SK-N-SH treated with all-trans-retinoic acid at 6 μM for 48 hours (cell line): ENCODE measurements at regions not wholly inside any gene's neighbourhood (a gene's known extent, or its start where the extent isn't known, plus 50 kb on each side); places are given as distances from the start of the nearest gene placed in this dataset.

Experiments used
- ATAC-seq: fragments of 200-7000 bp; cut with Tn5 transposase; 3 replicates; pipeline ENCODE4 v1.9.1; 2020; ENCODE audit warnings: mild to moderate bottlenecking, moderate library complexity
- ARNTL ChIP-seq: fragments of 450-650 bp; formaldehyde crosslinking; IDR thresholded peaks from 2 replicates; pipeline ENCODE4 v1.5.0; 2020; ENCODE audit warnings: low read depth, mild to moderate bottlenecking, moderate library complexity, borderline replicate concordance
- BACH2 ChIP-seq: fragments of 250-450 bp; sonication (Bioruptor Pico); IDR thresholded peaks from 2 replicates; pipeline ENCODE4 v1.9.0; 2021; ENCODE audit warnings: mild to moderate bottlenecking, borderline replicate concordance
- CSDC2 ChIP-seq: fragments of 250-450 bp; sonication (Bioruptor Pico); IDR thresholded peaks from 2 replicates; pipeline ENCODE4 v1.5.0; 2020; ENCODE audit warnings: mild to moderate bottlenecking, moderate library complexity
- ESRRG ChIP-seq: fragments of 250-450 bp; sonication (Bioruptor Pico); IDR thresholded peaks from 2 replicates; pipeline ENCODE4 v1.6.1; 2021; ENCODE audit warnings: mild to moderate bottlenecking
- GLIS3 ChIP-seq: fragments of 250-450 bp; sonication (Bioruptor Pico); IDR thresholded peaks from 2 replicates; pipeline ENCODE4 v1.5.0; 2020; ENCODE audit warnings: mild to moderate bottlenecking, moderate library complexity
- ISL1 ChIP-seq: fragments of 250-450 bp; sonication (Bioruptor Pico); IDR thresholded peaks from 2 replicates; pipeline ENCODE4 v2.1.2; 2022; ENCODE audit warnings: mild to moderate bottlenecking, moderate library complexity
- OSR1 ChIP-seq: fragments of 250-450 bp; sonication (Bioruptor Pico); IDR thresholded peaks from 2 replicates; pipeline ENCODE4 v1.8.0; 2022; ENCODE audit warnings: moderate library complexity, mild to moderate bottlenecking, inconsistent platforms
- POU6F1 ChIP-seq: fragments of 250-450 bp; sonication (Bioruptor Pico); IDR thresholded peaks from 2 replicates; pipeline ENCODE4 v1.8.0; 2021; ENCODE audit warnings: low read depth, mild to moderate bottlenecking, moderate library complexity, borderline replicate concordance
- RARB ChIP-seq: fragments of 250-450 bp; sonication (Bioruptor Pico); IDR thresholded peaks from 2 replicates; pipeline ENCODE4 v1.8.0; 2021; ENCODE audit warnings: mild to moderate bottlenecking, moderate library complexity
- SNAI2 ChIP-seq: fragments of 250-450 bp; sonication (Bioruptor Pico); IDR thresholded peaks from 2 replicates; pipeline ENCODE4 v1.5.0; 2020; ENCODE audit warnings: mild to moderate bottlenecking, moderate library complexity
- TCF4 ChIP-seq: fragments of 250-450 bp; sonication (Bioruptor Pico); IDR thresholded peaks from 2 replicates; pipeline ENCODE4 v1.8.0; 2021; ENCODE audit warnings: mild to moderate bottlenecking, moderate library complexity, borderline replicate concordance
- ZC3H10 ChIP-seq: fragments of 250-450 bp; sonication (Bioruptor Pico); IDR thresholded peaks from 2 replicates; pipeline ENCODE4 v1.5.1; 2021; ENCODE audit warnings: mild to moderate bottlenecking, moderate library complexity
- ZFP3 ChIP-seq: fragments of 250-450 bp; sonication (Bioruptor Pico); IDR thresholded peaks from 2 replicates; pipeline ENCODE4 v1.5.0; 2020; ENCODE audit warnings: mild to moderate bottlenecking, moderate library complexity
- ZFP30 ChIP-seq: fragments of 450-650 bp; formaldehyde crosslinking; IDR thresholded peaks from 2 replicates; pipeline ENCODE4 v1.5.0; 2022; ENCODE audit warnings: mild to moderate bottlenecking, moderate library complexity
- ZNF565 ChIP-seq: fragments of 450-650 bp; formaldehyde crosslinking; conservative IDR thresholded peaks from 2 replicates; pipeline ENCODE4 v1.5.0; 2020; ENCODE audit warnings: low read depth, mild to moderate bottlenecking, moderate library complexity
- ZNF8 ChIP-seq: fragments of 450-650 bp; formaldehyde crosslinking; IDR thresholded peaks from 2 replicates; pipeline ENCODE4 v1.5.0; 2020; ENCODE audit warnings: mild to moderate bottlenecking, moderate library complexity
- TF ChIP-seq, protein P1 (sequence below): fragments of 250-450 bp; sonication (Bioruptor Pico); IDR thresholded peaks from 2 replicates; pipeline ENCODE4 v1.5.1; 2020; ENCODE audit warnings: low read depth, mild to moderate bottlenecking, moderate library complexity
- TF ChIP-seq, protein P2 (sequence below): fragments of 250-450 bp; sonication (Bioruptor Pico); IDR thresholded peaks from 2 replicates; pipeline ENCODE4 v1.8.0; 2020; ENCODE audit warnings: mild to moderate bottlenecking, moderate library complexity, borderline replicate concordance
- TF ChIP-seq, protein P3 (sequence below): fragments of 250-450 bp; sonication (Bioruptor Pico); IDR thresholded peaks from 2 replicates; pipeline ENCODE4 v1.5.0; 2020; ENCODE audit warnings: mild to moderate bottlenecking, moderate library complexity
- TF ChIP-seq, protein P4 (sequence below): fragments of 250-450 bp; sonication (Bioruptor Pico); IDR thresholded peaks from 2 replicates; pipeline ENCODE4 v1.5.1; 2021; ENCODE audit warnings: mild to moderate bottlenecking, moderate library complexity

- TF ChIP-seq OSR1 (CRISPR knock-in tag) (no peak), ARNTL (CRISPR knock-in tag) (no peak), BACH2 (CRISPR knock-in tag) (no peak), SNAI2 (CRISPR knock-in tag) (no peak)
- ATAC-seq, result peak; percentile 71
Measured at GRCh38 chr16:14362774-14363371, 267.2 kb downstream of the PARN start.

DNA sequence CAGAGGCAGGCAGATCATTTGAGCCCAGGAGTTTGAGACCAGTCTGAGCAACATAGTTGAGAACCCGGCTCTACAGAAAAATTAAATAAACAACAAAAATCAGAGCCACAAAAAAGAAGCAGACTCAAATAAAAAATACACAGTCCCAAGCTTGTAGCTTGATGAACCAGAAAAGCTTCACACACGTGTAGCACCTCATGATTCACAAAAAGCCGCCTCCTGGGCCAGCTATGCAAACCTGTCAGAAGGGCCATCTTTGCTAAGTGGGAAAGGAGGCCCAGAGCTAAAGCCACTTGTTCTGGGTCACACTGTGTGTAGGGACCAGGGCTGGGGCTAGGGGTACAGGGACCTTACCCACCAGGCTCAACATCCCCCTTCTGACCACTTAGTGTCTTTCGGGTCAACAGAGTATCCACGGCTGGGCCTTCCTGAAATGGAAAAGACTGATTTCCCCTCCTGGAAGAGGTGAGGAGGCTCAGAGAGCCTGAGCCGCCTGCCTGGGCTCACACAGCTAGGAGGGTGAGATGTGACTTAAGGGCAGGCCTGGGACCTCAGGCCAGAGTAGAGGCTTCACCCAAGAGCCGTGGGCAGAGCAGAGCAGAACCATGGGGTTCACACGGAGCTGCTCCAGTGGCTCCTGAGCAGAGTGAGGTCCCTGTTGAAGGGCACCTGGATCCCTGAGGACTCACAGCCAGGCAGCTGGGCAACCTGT is 269.6 kb downstream of the PARN start:
- TF ChIP-seq, protein P1, sequence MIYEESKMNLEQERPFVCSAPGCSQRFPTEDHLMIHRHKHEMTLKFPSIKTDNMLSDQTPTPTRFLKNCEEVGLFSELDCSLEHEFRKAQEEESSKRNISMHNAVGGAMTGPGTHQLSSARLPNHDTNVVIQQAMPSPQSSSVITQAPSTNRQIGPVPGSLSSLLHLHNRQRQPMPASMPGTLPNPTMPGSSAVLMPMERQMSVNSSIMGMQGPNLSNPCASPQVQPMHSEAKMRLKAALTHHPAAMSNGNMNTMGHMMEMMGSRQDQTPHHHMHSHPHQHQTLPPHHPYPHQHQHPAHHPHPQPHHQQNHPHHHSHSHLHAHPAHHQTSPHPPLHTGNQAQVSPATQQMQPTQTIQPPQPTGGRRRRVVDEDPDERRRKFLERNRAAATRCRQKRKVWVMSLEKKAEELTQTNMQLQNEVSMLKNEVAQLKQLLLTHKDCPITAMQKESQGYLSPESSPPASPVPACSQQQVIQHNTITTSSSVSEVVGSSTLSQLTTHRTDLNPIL (CRISPR knock-in tag), result no peak
- TF ChIP-seq ZNF565 (CRISPR knock-in tag) (no peak), ZFP3 (CRISPR knock-in tag) (no peak), CSDC2 (CRISPR knock-in tag) (no peak), OSR1 (CRISPR knock-in tag) (no peak), SNAI2 (CRISPR knock-in tag) (no peak), ZNF8 (no peak), GLIS3 (CRISPR knock-in tag) (no peak), RARB (no peak), TCF4 (no peak), ZC3H10 (CRISPR knock-in tag) (no peak)
- TF ChIP-seq, protein P2, sequence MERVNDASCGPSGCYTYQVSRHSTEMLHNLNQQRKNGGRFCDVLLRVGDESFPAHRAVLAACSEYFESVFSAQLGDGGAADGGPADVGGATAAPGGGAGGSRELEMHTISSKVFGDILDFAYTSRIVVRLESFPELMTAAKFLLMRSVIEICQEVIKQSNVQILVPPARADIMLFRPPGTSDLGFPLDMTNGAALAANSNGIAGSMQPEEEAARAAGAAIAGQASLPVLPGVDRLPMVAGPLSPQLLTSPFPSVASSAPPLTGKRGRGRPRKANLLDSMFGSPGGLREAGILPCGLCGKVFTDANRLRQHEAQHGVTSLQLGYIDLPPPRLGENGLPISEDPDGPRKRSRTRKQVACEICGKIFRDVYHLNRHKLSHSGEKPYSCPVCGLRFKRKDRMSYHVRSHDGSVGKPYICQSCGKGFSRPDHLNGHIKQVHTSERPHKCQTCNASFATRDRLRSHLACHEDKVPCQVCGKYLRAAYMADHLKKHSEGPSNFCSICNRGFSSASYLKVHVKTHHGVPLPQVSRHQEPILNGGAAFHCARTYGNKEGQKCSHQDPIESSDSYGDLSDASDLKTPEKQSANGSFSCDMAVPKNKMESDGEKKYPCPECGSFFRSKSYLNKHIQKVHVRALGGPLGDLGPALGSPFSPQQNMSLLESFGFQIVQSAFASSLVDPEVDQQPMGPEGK, result no peak
- TF ChIP-seq, protein P3, sequence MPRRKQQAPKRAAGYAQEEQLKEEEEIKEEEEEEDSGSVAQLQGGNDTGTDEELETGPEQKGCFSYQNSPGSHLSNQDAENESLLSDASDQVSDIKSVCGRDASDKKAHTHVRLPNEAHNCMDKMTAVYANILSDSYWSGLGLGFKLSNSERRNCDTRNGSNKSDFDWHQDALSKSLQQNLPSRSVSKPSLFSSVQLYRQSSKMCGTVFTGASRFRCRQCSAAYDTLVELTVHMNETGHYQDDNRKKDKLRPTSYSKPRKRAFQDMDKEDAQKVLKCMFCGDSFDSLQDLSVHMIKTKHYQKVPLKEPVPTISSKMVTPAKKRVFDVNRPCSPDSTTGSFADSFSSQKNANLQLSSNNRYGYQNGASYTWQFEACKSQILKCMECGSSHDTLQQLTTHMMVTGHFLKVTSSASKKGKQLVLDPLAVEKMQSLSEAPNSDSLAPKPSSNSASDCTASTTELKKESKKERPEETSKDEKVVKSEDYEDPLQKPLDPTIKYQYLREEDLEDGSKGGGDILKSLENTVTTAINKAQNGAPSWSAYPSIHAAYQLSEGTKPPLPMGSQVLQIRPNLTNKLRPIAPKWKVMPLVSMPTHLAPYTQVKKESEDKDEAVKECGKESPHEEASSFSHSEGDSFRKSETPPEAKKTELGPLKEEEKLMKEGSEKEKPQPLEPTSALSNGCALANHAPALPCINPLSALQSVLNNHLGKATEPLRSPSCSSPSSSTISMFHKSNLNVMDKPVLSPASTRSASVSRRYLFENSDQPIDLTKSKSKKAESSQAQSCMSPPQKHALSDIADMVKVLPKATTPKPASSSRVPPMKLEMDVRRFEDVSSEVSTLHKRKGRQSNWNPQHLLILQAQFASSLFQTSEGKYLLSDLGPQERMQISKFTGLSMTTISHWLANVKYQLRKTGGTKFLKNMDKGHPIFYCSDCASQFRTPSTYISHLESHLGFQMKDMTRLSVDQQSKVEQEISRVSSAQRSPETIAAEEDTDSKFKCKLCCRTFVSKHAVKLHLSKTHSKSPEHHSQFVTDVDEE (CRISPR knock-in tag), result no peak
- no peak for ATAC-seq

DNA sequence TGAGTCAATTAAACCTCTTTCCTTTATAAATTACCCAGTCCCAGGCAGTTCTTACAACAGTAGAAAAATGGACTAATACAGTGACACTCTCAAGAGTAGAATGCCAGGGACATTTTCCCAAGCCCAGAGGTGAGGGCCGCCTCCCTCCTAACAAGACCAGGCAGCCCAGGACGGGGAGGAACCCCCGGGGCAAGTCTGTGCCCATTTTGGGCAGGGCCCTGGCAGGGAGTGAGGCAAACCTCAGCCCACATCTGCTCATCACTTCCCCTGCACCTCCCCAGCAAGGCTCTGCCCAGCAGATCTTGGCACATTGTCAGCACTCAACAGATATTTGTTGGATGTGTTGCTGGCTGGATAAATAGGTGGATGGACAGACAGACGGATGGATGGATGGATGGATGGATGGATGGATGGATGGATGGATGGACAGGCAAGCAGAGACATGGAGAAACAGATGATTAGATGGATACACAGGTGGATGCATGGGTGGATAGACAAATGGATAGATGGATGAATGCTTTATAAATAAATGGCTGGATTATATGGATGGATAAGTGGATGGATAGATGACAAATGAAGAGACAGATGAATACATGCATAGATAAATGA is 271.3 kb downstream of the PARN start:
- TF ChIP-seq, protein P1 (CRISPR knock-in tag), result no peak
- TF ChIP-seq OSR1 (CRISPR knock-in tag), result no peak
- TF ChIP-seq, protein P4, sequence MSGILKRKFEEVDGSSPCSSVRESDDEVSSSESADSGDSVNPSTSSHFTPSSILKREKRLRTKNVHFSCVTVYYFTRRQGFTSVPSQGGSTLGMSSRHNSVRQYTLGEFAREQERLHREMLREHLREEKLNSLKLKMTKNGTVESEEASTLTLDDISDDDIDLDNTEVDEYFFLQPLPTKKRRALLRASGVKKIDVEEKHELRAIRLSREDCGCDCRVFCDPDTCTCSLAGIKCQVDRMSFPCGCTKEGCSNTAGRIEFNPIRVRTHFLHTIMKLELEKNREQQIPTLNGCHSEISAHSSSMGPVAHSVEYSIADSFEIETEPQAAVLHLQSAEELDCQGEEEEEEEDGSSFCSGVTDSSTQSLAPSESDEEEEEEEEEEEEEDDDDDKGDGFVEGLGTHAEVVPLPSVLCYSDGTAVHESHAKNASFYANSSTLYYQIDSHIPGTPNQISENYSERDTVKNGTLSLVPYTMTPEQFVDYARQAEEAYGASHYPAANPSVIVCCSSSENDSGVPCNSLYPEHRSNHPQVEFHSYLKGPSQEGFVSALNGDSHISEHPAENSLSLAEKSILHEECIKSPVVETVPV (CRISPR knock-in tag), result no peak
- no peak for TF ChIP-seq ISL1 (CRISPR knock-in tag)
- TF ChIP-seq POU6F1, result no peak
- TF ChIP-seq, protein P3 (CRISPR knock-in tag), result no peak
- TF ChIP-seq ESRRG (CRISPR knock-in tag), result no peak
- no peak for TF ChIP-seq ZFP30

More for the DNA sequence above, 271.3 kb downstream of the PARN start:
- no peak for ATAC-seq
